HG02763 (cell line): ENCODE measurements at regions not wholly inside any gene's neighbourhood (a gene's known extent, or its start where the extent isn't known, plus 50 kb on each side); places are given as distances from the start of the nearest gene placed in this dataset.
"Not testable (repeated sequence)": the region's sequence is repeated elsewhere in the genome, so short reads cannot be mapped to it uniquely, and the experiment has no call there.

Source experiments
- ATAC-seq: cut with Tn5 transposase; IDR thresholded peaks from one replicate; pipeline ENCODE4 v1.9.1; 2021; ENCODE audit warnings: mild to moderate bottlenecking, moderate library complexity; ENCODE audit not compliant: unreplicated experiment

GRCh38 chr10:63675171-63675570, 154.0 kb downstream of the REEP3 start:
- no peak for ATAC-seq

GRCh38 chr10:63677001-63677400, 155.8 kb downstream of the REEP3 start:
- ATAC-seq, result no peak

- ATAC-seq, result not testable (repeated sequence)
Observed at GRCh38 chr10:63680545-63680944, 159.3 kb downstream of the REEP3 start.

- ATAC-seq, result no peak
Observed at GRCh38 chr10:63681993-63682697, 160.9 kb downstream of the REEP3 start.

- not testable (repeated sequence) for ATAC-seq
Observed at GRCh38 chr10:63682698-63683052, 161.5 kb downstream of the REEP3 start.

GRCh38 chr10:63683223-63683622, 162.0 kb downstream of the REEP3 start:
- ATAC-seq, result no peak

- no peak for ATAC-seq
Observed at GRCh38 chr10:63683686-63684085, 162.5 kb downstream of the REEP3 start.

GRCh38 chr10:63684257-63684936, 163.2 kb downstream of the REEP3 start:
- no peak for ATAC-seq

GRCh38 chr10:63689768-63690167, 168.6 kb downstream of the REEP3 start:
- no peak for ATAC-seq

- no peak for ATAC-seq
Observed at GRCh38 chr10:63692220-63692896, 171.2 kb downstream of the REEP3 start.

GRCh38 chr10:63693021-63693420, 171.8 kb downstream of the REEP3 start:
- not testable (repeated sequence) for ATAC-seq

GRCh38 chr10:63696205-63696604, 175.0 kb downstream of the REEP3 start:
- ATAC-seq, result no peak

- no peak for ATAC-seq
Observed at GRCh38 chr10:63697956-63698786, 177.0 kb downstream of the REEP3 start.

- ATAC-seq, result no peak
Observed at GRCh38 chr10:63698787-63699150, 177.6 kb downstream of the REEP3 start.

- ATAC-seq, result no peak
Observed at GRCh38 chr10:63699785-63700613, 178.8 kb downstream of the REEP3 start.

GRCh38 chr10:63700631-63701156, 179.5 kb downstream of the REEP3 start:
- ATAC-seq, result no peak

- no peak for ATAC-seq
Observed at GRCh38 chr10:63702092-63702491, 180.9 kb downstream of the REEP3 start.

GRCh38 chr10:63703113-63703670, 182.0 kb downstream of the REEP3 start:
- no peak for ATAC-seq

GRCh38 chr10:63703740-63704345, 182.6 kb downstream of the REEP3 start:
- no peak for ATAC-seq
